ENCODE measurements at regions not wholly inside any gene's neighbourhood (a gene's known extent, or its start where the extent isn't known, plus 50 kb on each side); places are given as distances from the start of the nearest gene placed in this dataset.

GRCh38 chr2:220665108-220665471 lies 907.0 kb downstream of the EPHA4 start:
- Histone ChIP-seq H3K4me3 (ENCODE audit: low read length) (no peak overlapping the region), H3K36me3 (ENCODE audit: control insufficient read depth, low read length) (no peaks in the 10 kb centered on the region), H3F3A (ENCODE audit: control insufficient read depth, insufficient read depth) (no peaks in the 10 kb centered on the region), H3K79me2 (ENCODE audit: control insufficient read depth, low read length) (no peaks in the 10 kb centered on the region), H3K27me3 (ENCODE audit: control insufficient read depth, low read length) (no peaks in the 10 kb centered on the region), H3K4me2 (ENCODE audit: low read length) (no peak overlapping the region), H3K27ac (ENCODE audit: low read depth, low read length) (no peak overlapping the region), H3K9me3 (ENCODE audit: control insufficient read depth, insufficient read depth, low read length) (no peaks in the 10 kb centered on the region), H4K20me1 (ENCODE audit: control insufficient read depth, insufficient read depth, low read depth, low read length) (no peaks in the 10 kb centered on the region), H3K4me1 (ENCODE audit: control insufficient read depth, low read length) (no peaks in the 10 kb centered on the region), H3K9me2 (replicated peaks; ENCODE audit: control insufficient read depth, low read length) (no peaks in the 10 kb centered on the region; the same call in 1 of the 2 replicates)
- TF ChIP-seq CTCF (IDR thresholded peaks at IDR 0.05; ENCODE audit: low read depth, low read length, poor library complexity, severe bottlenecking) (no peak), EZH2phosphoT487 (IDR thresholded peaks at IDR 0.05; ENCODE audit: borderline replicate concordance, low read length) (no peak)

DNA sequence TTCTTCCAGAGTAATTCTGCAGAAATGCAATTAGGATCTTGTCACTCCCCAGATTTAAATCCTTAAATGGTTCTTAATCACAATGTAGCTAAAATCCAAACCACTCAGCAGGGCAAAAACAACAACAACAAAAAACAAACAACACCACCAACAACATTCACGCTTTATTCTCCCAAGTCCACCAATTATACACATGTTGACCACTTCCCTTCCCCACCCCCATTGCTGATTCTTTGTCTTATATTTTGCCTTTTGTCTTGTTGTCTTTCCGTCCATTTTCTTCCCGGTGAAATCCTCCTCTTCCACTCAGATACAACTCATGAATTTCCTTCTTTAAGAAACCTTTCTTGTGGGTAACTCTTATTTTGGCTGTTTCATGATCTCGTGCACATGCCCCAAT lies 902.8 kb downstream of the EPHA4 start:
- Histone ChIP-seq H3K27me3 (ENCODE audit: control insufficient read depth, low read length) (no peaks in the 10 kb centered on the region), H3F3A (ENCODE audit: control insufficient read depth, insufficient read depth) (no peaks in the 10 kb centered on the region), H3K27ac (ENCODE audit: low read depth, low read length) (no peak overlapping the region), H3K4me1 (ENCODE audit: control insufficient read depth, low read length) (no peaks in the 10 kb centered on the region), H3K79me2 (ENCODE audit: control insufficient read depth, low read length) (no peaks in the 10 kb centered on the region), H3K4me3 (ENCODE audit: low read length) (no peak overlapping the region), H4K20me1 (ENCODE audit: control insufficient read depth, insufficient read depth, low read depth, low read length) (no peaks in the 10 kb centered on the region), H3K9me3 (ENCODE audit: control insufficient read depth, insufficient read depth, low read length) (no peaks in the 10 kb centered on the region), H3K9me2 (replicated peaks; ENCODE audit: control insufficient read depth, low read length) (no peaks in the 10 kb centered on the region), H3K4me2 (ENCODE audit: low read length) (no peak overlapping the region), H3K36me3 (ENCODE audit: control insufficient read depth, low read length) (no peaks in the 10 kb centered on the region)
- no peak for TF ChIP-seq CTCF (IDR thresholded peaks at IDR 0.05; ENCODE audit: low read depth, low read length, poor library complexity, severe bottlenecking)
- TF ChIP-seq EZH2phosphoT487 (IDR thresholded peaks at IDR 0.05; ENCODE audit: borderline replicate concordance, low read length), result no peak

DNA sequence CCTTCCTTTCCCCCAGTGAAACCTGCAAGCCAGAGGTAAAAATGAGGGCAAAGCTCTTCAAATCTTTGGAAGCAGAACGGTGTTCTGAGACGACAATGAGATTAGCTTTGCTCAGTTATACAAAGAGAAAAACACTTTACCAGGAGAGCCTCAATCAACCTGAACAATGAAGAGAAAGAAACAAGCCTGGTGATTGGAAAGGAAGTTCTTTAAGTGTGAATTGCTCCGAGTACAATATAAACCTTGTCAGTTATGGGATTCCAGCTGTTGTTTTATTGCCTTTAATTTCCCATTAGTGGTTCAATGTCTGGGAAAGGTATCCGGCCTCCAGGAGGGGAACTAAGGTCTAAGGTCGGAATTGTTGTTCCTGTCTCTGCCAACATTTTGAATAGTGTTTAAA lies 901.6 kb downstream of the EPHA4 start:
- H3K9me3 ChIP-seq (ENCODE audit: control insufficient read depth, insufficient read depth, low read length), result no peaks in the 10 kb centered on the region
- no peaks in the 10 kb centered on the region for H4K20me1 ChIP-seq (ENCODE audit: control insufficient read depth, insufficient read depth, low read depth, low read length)
- H3K9me2 ChIP-seq (replicated peaks; ENCODE audit: control insufficient read depth, low read length), result no peaks in the 10 kb centered on the region
- H3K79me2 ChIP-seq (ENCODE audit: control insufficient read depth, low read length), result no peaks in the 10 kb centered on the region
- no peak overlapping the region for H3K27ac ChIP-seq (ENCODE audit: low read depth, low read length)
- H3K36me3 ChIP-seq (ENCODE audit: control insufficient read depth, low read length), result no peaks in the 10 kb centered on the region
- no peaks in the 10 kb centered on the region for H3K4me1 ChIP-seq (ENCODE audit: control insufficient read depth, low read length)
- no peaks in the 10 kb centered on the region for H3K27me3 ChIP-seq (ENCODE audit: control insufficient read depth, low read length)
- no peak overlapping the region for H3K4me2 ChIP-seq (ENCODE audit: low read length)
- no peak overlapping the region for H3K4me3 ChIP-seq (ENCODE audit: low read length)
- no peak for TF ChIP-seq EZH2phosphoT487 (IDR thresholded peaks at IDR 0.05; ENCODE audit: borderline replicate concordance, low read length)
- TF ChIP-seq CTCF (IDR thresholded peaks at IDR 0.05; ENCODE audit: low read depth, low read length, poor library complexity, severe bottlenecking), result no peak
- no peaks in the 10 kb centered on the region for H3F3A ChIP-seq (ENCODE audit: control insufficient read depth, insufficient read depth)
